Left colon (tissue), 2 donors: ENCODE measurements at regions not wholly inside any gene's neighbourhood (a gene's known extent, or its start where the extent isn't known, plus 50 kb on each side); places are given as distances from the start of the nearest gene placed in this dataset.
"Not testable (repeated sequence)": the region's sequence is repeated elsewhere in the genome, so short reads cannot be mapped to it uniquely, and the experiment has no call there.

Experiments used
- ATAC-seq: fragments of 200-7000 bp; cut with Tn5 transposase; one replicate; pipeline ENCODE4 v1.9.1; 2020; ENCODE audit warnings: mild to moderate bottlenecking, moderate library complexity
- DNase-seq, 2 donors: peaks; one replicate each; pipeline ENCODE4 v3.0.0-alpha.2; 2020
- intact Hi-C, 2 donors: fragments of 100-400 bp; cut with DNase I in 1 of 2; cut with micrococcal nuclease in 1 of 2; formaldehyde crosslinking; loops; one replicate each; pipeline versions ENCODE4 v1.11.2 to v1.14.0; 2022; cut with DNase I, micrococcal nuclease
- donor health status: DM: no; HTN: no; CAD: no.
- donor health status: DM: yes; HTN: yes; CAD: no.

DNA sequence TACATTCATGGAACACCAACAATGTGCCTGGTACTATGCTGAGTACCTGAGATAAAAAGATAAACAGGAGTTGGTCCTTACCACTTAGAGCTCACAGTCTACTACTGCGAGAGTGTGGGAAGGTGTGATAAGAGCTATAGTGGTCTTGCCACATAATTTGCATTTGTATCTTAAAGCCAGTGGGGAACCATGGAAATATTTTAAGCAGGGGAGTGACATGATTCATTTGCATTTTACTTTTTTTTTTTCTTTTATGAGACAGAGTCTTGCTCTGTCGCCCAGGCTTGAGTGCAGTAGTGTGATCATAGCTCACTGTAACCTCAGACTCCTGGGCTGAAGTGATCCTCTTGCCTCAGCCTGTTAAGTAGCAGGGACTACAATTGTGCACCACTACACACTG, 53.6 kb downstream of the SRGAP2 start:
- ATAC-seq, DNase-seq, intact Hi-C loops: not testable (repeated sequence)

DNA sequence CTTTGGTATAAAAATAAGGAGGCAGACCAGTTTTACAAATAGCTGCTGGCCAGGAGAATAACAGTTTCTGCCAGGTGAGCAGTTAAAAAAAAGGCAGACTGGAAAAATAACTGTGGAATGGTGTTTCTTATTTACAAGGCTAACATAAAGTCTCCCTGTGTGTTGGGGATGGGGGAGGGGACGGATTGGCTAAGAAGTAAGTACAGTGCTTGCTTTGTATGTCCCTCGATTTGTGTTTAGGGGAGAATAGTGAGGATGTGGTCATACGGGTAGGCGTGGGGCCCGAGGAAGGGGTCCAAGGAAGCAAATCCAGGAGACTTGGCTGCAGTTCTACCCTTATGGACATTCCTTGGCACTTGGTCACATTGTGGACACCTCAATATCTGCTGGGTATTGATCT, 58.1 kb downstream of the SRGAP2 start:
- DNase-seq, ATAC-seq, intact Hi-C loops: not testable (repeated sequence)

DNA sequence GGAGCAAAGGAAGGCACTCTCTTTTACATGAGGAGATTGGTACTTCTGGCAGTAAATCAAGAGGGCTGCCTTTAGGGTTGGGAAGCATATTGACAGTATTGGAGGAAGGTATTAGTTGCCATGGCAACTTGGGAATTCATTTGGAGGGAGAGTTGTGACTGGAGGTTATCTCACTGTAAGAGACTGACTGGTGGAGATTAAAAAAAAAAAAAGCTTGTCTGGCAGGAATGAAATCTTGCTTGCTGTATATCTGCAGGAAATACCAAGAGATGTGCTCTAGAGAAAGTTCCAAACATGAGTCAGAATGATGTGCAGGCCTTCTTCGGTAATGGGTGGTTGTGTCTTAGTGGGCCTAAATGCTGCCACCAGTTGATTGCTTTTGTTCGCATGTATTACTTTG, 59.1 kb downstream of the SRGAP2 start:
- intact Hi-C loops, ATAC-seq, DNase-seq: not testable (repeated sequence)

DNA sequence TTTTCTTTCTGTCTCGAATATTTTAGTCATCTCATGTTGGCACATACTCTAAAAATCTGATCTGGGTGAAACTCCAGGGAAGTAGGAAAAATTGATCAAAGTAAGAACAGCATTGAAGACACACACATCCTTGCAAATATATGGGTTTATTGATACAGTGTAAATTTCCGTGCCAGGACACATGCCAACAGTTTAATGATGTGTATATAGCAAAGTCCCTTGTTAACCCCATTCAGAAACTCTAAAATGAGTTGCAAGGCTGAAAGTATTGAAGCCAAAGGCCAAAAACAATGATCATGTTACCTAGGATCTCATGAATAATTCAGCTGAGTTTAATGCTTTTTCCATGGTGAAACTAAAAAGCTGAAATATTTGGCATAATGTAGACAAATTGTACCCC, 61.6 kb downstream of the SRGAP2 start:
- DNase-seq, ATAC-seq, intact Hi-C loops: not testable (repeated sequence)

DNA sequence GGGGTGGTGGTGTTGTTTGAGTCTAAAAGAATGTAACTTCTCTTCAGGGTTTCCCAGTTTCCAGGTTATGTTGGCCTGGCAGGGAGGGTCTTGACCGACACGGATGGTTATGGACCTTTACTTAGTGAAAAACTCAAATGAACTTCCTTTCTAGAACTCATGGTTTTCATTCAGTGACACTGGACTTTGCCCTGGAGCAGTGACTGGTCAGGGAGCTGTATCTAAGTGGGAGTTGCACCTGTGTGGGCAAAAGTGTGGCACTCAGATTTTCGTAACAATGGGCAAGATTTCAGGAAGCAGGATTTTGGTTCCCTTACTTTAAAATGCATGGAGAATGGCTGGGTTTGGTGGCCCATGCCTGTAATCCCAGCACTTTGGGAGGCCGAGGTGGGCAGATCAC, 67.8 kb downstream of the SRGAP2 start:
- DNase-seq, intact Hi-C loops, ATAC-seq: not testable (repeated sequence)

DNA sequence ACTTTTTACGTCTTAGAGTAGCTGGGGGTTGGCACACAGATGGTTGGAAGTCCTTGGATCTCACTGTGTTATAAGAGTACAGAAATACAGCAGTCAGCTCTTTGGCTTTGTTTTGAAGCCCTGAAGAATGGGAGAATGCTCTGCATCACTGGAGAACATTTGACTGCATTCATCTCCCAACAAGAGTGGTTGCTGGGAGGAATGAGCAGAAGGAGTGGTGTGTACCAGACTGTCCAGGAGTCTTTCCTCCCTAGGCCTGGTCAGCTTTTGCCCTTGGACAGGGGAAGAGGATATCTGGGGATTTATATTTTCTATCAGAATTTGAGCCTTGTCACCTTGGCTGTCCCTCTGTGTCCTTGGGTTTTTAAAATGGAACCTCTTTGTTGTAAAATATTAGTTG, 69.8 kb downstream of the SRGAP2 start:
- ATAC-seq, intact Hi-C loops, DNase-seq: not testable (repeated sequence)

DNA sequence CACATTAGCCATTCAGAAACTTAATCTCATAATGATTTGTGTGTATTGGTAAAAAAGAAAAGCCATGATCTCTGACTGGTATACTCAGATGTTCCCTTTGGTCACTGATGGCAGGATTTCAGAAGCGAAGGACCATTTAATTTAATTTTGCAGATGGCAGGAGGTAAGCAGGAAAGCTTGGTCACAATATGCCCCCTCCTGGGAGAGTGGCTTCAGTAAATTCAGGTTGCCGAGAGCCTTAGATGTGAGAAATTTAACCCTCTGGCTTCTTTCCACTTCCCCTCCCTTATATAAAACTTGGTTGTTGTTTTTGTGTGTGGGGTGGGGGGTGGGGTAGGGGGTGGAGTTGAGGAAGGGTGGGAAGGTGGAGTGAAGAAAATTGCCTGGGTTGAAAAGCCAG, 72.8 kb downstream of the SRGAP2 start:
- intact Hi-C loops, DNase-seq, ATAC-seq: not testable (repeated sequence)

DNA sequence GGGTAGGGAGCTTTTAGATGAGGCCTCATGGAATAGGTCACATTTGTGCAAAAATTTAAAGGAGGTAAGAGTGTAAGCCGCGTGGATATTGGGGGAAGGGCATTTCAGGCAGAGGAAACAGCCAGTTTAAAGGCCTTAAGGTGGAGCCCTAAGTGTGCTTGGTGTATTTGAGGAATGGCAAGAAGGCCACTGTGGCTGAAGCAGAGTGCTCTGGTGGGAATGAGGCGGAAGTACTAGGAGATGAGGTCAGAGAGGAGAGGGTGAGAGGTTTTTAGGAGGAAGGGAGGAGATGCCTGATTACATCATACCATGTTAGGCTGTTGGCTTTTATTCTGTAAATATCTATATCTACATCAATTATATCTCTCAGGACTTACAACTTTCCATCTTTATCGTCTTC, 75.3 kb downstream of the SRGAP2 start:
- ATAC-seq, intact Hi-C loops: not testable (repeated sequence)

DNA sequence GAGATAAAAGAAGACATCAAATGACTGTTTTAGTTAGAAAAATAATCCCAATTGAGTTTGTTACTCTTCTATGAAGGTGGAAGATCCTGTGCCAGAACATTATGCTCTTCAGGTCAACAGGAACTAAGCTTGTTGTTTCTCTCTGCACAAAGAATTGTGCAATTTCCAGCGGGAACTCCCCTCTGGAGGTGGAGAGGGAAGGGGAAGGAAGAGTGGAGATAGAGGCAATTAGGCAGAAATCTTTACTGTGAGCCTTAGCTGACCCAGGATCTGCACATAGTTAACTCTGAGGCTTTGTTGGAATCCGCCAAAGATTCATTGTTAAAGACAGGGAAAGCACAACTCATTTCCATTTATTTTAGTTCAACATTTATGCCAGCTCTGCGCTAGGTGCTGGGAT, 77.3 kb downstream of the SRGAP2 start:
- ATAC-seq, intact Hi-C loops, DNase-seq: not testable (repeated sequence)

More for the DNA sequence above, 75.3 kb downstream of the SRGAP2 start:
- not testable (repeated sequence) for DNase-seq

DNA sequence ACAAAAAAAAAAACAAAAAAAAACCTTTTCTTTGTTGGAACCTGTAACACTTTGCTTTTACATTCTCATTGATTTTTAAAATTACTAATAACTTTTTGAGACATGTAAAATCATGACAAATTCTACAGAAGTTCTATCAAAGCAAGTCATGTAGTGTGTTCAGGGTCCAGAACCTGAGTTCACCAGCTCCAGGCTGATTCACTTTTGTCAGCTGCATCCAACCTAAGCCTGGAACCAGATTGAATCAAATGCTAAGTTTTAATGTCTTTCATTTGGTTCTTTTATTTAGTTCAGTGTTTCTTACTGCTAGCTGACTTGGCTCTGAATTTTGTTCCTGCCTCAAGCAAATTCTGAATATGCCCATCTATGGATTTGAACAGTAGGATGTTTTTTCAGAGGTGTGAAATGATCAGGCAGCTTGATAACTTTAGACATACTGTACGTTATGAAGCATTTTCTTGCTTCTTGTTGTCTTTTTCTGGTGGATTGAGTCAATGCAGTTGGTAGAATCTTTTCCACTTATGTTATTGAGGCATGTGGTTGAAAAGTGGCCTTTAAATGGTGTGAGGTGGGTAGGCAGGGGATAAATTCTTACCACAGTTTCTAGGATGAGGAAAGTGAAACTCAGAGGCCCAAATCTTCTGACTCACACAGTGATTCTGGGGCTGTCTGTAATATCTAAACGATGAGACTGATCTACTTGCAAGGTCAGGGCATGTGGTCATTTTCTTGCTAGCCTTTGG, 78.7 kb downstream of the SRGAP2 start:
- intact Hi-C loops, DNase-seq, ATAC-seq: not testable (repeated sequence)

DNA sequence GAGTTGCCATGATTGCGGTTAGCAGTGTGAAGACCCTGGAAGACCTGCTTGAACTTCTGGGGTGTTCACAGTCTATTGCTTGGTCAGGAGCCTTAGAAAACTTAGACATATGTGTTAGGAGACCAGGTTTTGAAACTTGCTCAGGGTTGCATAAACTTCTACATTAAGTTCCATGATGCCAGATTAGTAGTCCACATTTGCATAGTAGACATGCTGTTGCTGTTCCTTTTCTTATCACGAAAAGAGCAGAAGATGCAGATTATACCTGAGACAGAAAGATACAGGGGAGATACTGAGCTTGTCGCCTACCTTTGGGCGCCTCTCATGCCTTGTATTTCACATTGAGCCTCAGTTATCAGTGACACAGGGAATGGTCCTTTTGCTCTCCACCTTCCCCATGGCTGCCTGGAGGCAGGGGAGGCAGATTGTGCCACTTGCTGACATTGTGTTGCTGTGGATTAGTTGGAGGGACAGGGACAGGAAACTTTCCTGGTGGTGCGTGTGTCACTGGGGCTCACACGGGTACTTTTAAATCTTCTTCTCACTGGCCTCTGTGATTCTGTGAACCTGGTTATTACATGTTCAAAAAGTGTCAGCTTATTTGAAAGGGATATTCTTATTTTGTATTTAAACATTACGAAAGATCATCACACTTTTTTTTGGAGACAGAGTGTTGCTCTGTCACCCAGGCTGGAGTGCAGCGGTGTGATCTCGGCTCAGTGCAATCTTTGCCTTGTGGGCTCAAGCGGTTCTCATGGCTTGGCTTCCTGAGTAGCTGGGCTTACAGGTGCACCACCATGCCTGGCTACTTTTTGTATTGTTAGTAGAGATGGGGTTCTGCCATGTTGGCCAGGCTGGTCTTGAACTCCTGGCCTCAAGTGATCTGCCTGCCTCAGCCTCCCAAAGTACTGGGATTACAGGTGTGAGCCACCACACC, 82.0 kb downstream of the SRGAP2 start:
- intact Hi-C loops, DNase-seq, ATAC-seq: not testable (repeated sequence)

DNA sequence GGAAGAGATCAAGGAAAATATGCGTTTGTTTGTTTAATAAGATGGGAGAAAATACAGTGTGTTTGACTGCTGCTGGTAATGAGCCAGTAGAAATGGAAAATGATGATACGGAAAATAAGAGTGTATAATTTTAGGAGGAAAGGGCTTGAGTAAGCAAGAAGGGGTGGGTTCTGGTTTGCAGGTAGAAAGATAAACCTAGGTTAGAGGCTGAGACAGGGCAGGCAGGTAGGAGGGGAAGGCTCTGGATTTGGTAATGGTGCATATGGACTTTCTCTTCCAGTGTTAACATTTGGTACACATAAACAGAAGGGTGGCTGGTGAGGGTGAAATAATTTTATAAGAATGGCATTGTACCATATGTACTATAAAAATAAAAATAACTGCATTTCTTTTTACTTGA, 84.4 kb downstream of the SRGAP2 start:
- ATAC-seq, DNase-seq, intact Hi-C loops: not testable (repeated sequence)

DNA sequence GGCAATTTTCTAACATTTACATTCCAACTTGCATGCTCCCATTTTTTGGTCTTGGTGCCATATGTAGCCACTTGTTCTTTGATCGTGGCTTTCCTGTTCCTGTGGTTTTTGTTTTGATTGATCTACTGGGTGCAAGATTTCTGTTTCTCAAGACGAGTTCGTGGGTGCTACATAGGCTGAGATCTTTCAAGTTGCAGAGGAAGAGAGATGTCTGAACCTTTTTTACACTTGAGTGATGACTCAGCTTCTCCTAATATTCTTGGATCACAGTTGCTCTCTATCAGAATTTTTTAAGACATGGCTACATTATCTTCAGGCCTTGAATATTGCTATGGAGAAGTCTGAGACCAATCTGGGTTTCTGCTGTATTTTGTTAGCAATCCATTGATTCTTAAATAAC, 85.1 kb downstream of the SRGAP2 start:
- ATAC-seq, DNase-seq, intact Hi-C loops: not testable (repeated sequence)

DNA sequence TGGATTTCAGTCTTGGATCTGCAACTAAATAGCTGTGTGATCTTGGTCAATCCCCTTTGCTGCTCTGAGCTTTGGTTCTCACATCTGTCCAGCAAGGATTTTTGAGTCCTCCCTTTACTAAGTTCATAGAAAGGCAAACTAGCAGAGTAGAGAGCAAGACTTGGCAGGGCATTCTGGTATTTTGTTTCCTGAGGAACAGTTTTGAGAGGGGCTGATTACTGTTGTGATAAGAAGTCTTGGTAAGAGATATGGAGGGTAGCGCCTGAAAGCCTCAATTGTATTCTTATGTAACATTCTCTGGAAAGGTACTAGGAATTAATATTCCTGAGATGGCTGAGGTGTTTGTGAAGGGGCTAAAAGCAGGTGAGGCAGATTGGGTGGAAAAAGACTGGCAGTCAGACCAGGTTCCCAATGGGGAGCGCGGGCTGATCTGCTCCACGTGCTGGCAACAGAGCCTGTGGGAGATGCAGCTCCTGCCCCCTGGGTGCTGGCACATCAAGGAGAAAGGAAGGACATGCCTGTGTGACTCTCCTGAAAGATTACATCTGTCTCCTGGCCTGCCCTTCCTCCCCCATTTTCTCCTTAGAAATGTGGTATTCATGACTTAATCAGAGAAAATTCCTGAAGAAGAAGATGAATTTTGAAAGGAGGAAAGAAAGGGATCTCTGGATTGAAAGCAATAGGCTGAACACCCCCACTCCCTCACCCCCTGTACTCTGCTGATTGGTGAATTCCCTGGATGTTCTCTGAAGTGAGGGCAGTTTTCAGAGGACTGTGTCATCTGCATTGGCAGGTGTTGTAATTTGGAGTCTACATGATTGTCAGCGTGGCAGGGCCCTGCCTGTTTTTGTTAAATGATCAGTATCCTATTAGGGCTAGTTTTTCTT, 94.0 kb downstream of the SRGAP2 start:
- DNase-seq, ATAC-seq, intact Hi-C loops: not testable (repeated sequence)

DNA sequence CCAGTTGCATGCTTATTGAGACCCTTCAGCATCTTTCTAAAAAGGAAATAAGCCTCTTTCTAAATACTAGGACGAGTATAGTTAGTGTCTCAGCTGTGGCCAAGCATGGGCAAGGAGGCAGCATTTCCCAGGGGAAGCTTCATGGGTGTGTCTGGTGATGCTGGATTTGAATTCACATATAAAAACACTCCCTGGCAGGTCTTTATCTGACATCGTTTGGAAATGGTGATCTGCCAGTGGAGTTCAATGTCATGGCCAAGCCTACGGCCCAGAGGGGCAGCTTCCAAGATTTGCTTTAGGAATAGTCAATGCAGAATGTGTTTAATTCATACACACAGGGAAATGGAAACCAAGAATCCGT, 94.7 kb downstream of the SRGAP2 start:
- DNase-seq, ATAC-seq, intact Hi-C loops: not testable (repeated sequence)

DNA sequence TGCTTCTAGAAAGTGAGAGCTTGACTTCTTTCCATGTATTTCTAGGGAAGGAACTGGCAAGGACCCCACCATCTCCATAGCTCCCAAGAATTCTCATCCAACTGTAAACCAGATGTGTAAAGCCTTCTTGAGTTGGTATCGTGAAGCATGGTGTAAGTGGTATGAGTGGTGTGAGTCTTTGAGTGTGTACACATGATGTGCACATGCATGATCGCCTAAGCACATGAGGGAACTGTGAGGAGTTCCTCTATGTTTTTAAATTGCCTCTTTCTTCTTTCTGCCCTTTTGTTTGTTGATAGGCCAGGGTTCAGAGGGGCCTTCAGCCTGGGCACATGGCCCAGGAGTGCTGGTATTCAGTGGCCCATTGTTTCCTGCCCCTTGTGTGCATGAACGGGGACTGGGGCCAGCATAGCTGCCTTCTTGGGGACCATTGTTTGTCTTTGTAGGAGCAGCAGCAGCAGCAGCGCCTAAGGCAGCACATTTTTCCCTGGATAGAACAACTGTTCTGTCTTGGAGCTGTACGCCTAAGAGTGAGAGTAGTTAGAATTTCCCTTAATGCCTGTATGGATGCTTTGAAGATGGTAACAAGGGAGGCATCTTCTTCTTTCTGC, 95.9 kb downstream of the SRGAP2 start:
- DNase-seq, ATAC-seq, intact Hi-C loops: not testable (repeated sequence)

DNA sequence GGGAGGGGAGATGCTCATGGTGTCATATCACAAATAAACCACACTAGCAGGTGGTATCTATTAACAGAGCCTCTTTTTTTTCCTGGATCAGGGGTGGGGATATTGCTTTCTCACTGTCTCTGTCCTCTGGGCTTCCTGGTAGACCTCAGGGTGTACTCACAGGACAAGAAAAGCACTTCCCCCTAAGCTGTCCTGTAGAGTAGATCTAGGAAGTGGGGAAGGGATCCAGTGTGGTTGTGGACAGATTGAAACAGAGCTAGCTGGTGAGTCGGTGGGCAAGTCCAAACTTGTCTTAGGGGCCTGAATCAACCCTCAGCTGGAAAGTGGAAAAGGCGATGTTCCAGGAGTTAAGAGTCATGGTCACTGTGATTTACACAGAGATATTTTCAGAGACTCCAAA, 96.6 kb downstream of the SRGAP2 start:
- DNase-seq, intact Hi-C loops: not testable (repeated sequence)

DNA sequence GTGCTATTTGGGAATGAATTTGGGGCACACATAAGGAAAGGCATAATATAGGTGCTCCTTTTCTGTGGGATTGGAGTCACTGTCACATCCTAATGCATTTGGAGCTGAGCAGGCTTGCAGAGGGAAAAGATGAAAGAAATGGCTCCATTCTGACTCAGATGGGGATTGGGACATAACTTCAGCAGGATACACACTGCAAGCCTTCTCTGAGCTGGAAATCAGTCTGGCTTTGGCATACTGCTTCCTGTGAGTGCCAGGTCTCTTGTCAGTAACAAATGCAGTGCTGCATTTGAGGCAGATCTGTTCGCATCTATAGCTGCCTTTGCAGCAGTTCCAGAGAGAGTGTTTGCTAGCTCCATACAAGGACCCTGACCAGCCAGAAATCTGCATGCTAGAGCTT, 98.7 kb downstream of the SRGAP2 start:
- ATAC-seq, DNase-seq, intact Hi-C loops: not testable (repeated sequence)

More for the DNA sequence above, 96.6 kb downstream of the SRGAP2 start:
- not testable (repeated sequence) for ATAC-seq
